ENCODE measurements at regions not wholly inside any gene's neighbourhood (a gene's known extent, or its start where the extent isn't known, plus 50 kb on each side); places are given as distances from the start of the nearest gene placed in this dataset.

DNA sequence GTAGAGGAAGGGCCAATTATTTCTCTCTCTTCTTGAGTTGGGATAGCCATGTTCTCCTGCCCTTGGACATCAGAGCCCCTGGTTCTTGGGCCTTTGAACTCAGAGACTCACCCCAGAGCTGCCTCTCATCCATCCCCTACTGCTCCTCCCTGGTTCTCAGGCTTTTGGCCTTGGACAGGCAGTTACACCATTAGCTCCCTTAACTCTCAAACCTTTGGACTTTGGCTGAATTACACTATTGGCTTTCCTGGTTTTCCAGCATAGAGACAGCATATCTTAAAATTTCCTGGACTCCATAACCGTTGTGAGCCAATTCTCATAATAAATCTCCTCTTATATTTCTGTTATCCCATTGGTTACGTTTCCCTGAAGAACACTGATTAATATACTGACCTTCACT, 63.7 kb upstream of the CHL1 start:
- TF ChIP-seq YY1 (IDR thresholded peaks at IDR 0.05; ENCODE audit: insufficient read depth, insufficient read length) (no peak), ZNF274 (IDR thresholded peaks at IDR 0.05; ENCODE audit: low read depth, low read length) (no peak), SUZ12 (IDR thresholded peaks at IDR 0.05; ENCODE audit: extremely low read depth, insufficient read depth, insufficient read length) (no peak)

All from NT2/D1 (cell line).